ENCODE measurements at regions not wholly inside any gene's neighbourhood (a gene's known extent, or its start where the extent isn't known, plus 50 kb on each side); places are given as distances from the start of the nearest gene placed in this dataset.

- no peak for TF ChIP-seq CTCF (IDR thresholded peaks at IDR 0.05)
- TF ChIP-seq POLR2AphosphoS5 (IDR thresholded peaks at IDR 0.05): no peak
- TF ChIP-seq POLR2A (IDR thresholded peaks at IDR 0.05): no peak
These were observed 1051.4 kb upstream of the EEF2KMT start for GRCh38 chr16:6149031-6149430.
